ENCODE measurements at regions not wholly inside any gene's neighbourhood (a gene's known extent, or its start where the extent isn't known, plus 50 kb on each side); places are given as distances from the start of the nearest gene placed in this dataset.
"Not testable (repeated sequence)": the region's sequence is repeated elsewhere in the genome, so short reads cannot be mapped to it uniquely, and the experiment has no call there.

- DNase-seq (ENCODE audit: low read depth), result no peak
These were observed 207.0 kb upstream of the CXCR4 start for GRCh38 chr2:136324966-136325365.

- DNase-seq (ENCODE audit: low read depth), result no peak
These were observed 206.0 kb upstream of the CXCR4 start for GRCh38 chr2:136323935-136324334.

GRCh38 chr2:136323195-136323594 is 205.2 kb upstream of the CXCR4 start:
- no peak for DNase-seq (ENCODE audit: low read depth)

GRCh38 chr2:136322428-136322827 is 204.5 kb upstream of the CXCR4 start:
- no peak for DNase-seq (ENCODE audit: low read depth)

- no peak for DNase-seq (ENCODE audit: low read depth)
These were observed 201.7 kb upstream of the CXCR4 start for GRCh38 chr2:136319651-136320050.

GRCh38 chr2:136319237-136319636 is 201.3 kb upstream of the CXCR4 start:
- no peak for DNase-seq (ENCODE audit: low read depth)

GRCh38 chr2:136314240-136314639 is 196.3 kb upstream of the CXCR4 start:
- DNase-seq (ENCODE audit: low read depth), result no peak

GRCh38 chr2:136312568-136312967 is 194.6 kb upstream of the CXCR4 start:
- not testable (repeated sequence) for DNase-seq (ENCODE audit: low read depth)

- DNase-seq (ENCODE audit: low read depth), result peak; percentile 16
These were observed 193.1 kb upstream of the CXCR4 start for GRCh38 chr2:136310797-136311603.

GRCh38 chr2:136310005-136310495 is 192.1 kb upstream of the CXCR4 start:
- DNase-seq (ENCODE audit: low read depth), result no peak

GRCh38 chr2:136308611-136309010 is 190.7 kb upstream of the CXCR4 start:
- DNase-seq (ENCODE audit: low read depth), result no peak

- DNase-seq (ENCODE audit: low read depth), result no peak
These were observed 188.9 kb upstream of the CXCR4 start for GRCh38 chr2:136306836-136307235.

- DNase-seq (ENCODE audit: low read depth), result peak; percentile 46
These were observed 187.7 kb upstream of the CXCR4 start for GRCh38 chr2:136305517-136306192.

GRCh38 chr2:136301006-136301405 is 183.1 kb upstream of the CXCR4 start:
- no peak for DNase-seq (ENCODE audit: low read depth)

- no peak for DNase-seq (ENCODE audit: low read depth)
These were observed 180.7 kb upstream of the CXCR4 start for GRCh38 chr2:136298631-136299030.

GRCh38 chr2:136297994-136298393 is 180.0 kb upstream of the CXCR4 start:
- no peak for DNase-seq (ENCODE audit: low read depth)

- no peak for DNase-seq (ENCODE audit: low read depth)
These were observed 179.4 kb upstream of the CXCR4 start for GRCh38 chr2:136297312-136297711.

- no peak for DNase-seq (ENCODE audit: low read depth)
These were observed 177.2 kb upstream of the CXCR4 start for GRCh38 chr2:136295168-136295567.

- DNase-seq (ENCODE audit: low read depth), result no peak
These were observed 173.9 kb upstream of the CXCR4 start for GRCh38 chr2:136291871-136292270.

- DNase-seq (ENCODE audit: low read depth), result no peak
These were observed 172.4 kb upstream of the CXCR4 start for GRCh38 chr2:136290326-136290725.

GRCh38 chr2:136288249-136288648 is 170.3 kb upstream of the CXCR4 start:
- no peak for DNase-seq (ENCODE audit: low read depth)

- no peak for DNase-seq (ENCODE audit: low read depth)
These were observed 168.5 kb upstream of the CXCR4 start for GRCh38 chr2:136286423-136286822.
